ENCODE measurements at regions not wholly inside any gene's neighbourhood (a gene's known extent, or its start where the extent isn't known, plus 50 kb on each side); places are given as distances from the start of the nearest gene placed in this dataset.

DNA sequence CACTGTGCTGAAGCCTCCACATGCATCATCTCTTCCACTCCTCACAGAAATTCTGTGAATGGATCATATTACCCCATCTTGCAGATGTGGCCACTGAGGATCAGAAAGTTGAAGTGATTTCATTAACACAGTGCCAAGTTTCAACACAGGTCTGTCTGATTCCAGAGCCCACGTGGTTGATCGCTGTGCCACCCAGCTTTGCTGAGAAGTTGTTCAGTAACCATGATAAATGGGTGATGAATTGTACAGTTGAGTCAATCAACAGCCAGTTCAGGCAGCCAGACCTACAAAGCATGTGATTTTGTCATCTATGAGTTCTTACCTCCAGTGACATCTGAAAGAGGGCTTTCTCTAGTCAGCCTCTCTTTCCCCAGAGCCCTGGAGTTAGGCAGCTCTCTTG is 61.8 kb upstream of the GRHL3 start:
- H3K4me2 ChIP-seq (ENCODE audit: insufficient read depth in 1 of 2, low read depth in 2 of 2, low read length in 2 of 2): no peak overlapping the region
- no peaks in the 10 kb centered on the region for H3K9me3 ChIP-seq (ENCODE audit: insufficient read depth in 2 of 2, low read depth in 1 of 2, low read length in 1 of 2)
- no peaks in the 10 kb centered on the region for H3K23me2 ChIP-seq (ENCODE audit: low read depth, low read length)
- H3K36me3 ChIP-seq (ENCODE audit: control insufficient read depth in 2 of 4, insufficient read depth in 4 of 4, low read length in 3 of 4): no peaks in the 10 kb centered on the region
- ChIA-PET POLR2A (ENCODE audit: partially characterized antibody) (no interaction called here), CTCF (ENCODE audit: partially characterized antibody) (interaction anchor here (0.9 to 1.7 kb wide), 3 partner anchors 12 to 55 kb away, joined by 3 to 10 read pairs (median 3); no protein-coding TSS in a partner anchor)
- no peaks in the 10 kb centered on the region for H3K27me3 ChIP-seq (replicated peaks in 1 of 4; ENCODE audit: control insufficient read depth in 3 of 4, extremely low read depth in 1 of 4, insufficient read depth in 3 of 4, low read length in 3 of 4)
- no peak overlapping the region for H2BK15ac ChIP-seq (ENCODE audit: low read length)
- H3K9ac ChIP-seq (replicated peaks in 1 of 4; ENCODE audit: extremely low read depth in 1 of 4, low read depth in 3 of 4, low read length in 3 of 4): no peak overlapping the region
- H4K20me1 ChIP-seq (replicated peaks in 1 of 2; ENCODE audit: control insufficient read depth in 1 of 2, insufficient read depth in 2 of 2, low read length in 2 of 2): no peaks in the 10 kb centered on the region
- H4K8ac ChIP-seq (ENCODE audit: extremely low read depth, insufficient read depth, low read length): no peak overlapping the region
- H3K56ac ChIP-seq (replicated peaks; ENCODE audit: insufficient read length, low read depth, low read length): no peak overlapping the region
- no peak for FAIRE-seq
- no peak overlapping the region for H3K14ac ChIP-seq (ENCODE audit: insufficient read length)
- 60% methylated on average over 2 of the region's 2 CpGs; no CpG with 5 or more reads in 1 of the 2 experiments for WGBS, 2 experiments (ENCODE audit: extremely low coverage in 1 of 2, insufficient coverage in 1 of 2, insufficient read length in 1 of 2, insufficient replicate concordance in 2 of 2, low coverage in 1 of 2, low lambda C conversion rate in 2 of 2, missing lambda C conversion rate in 1 of 2)
- H2BK5ac ChIP-seq (ENCODE audit: low read depth, low read length): no peak overlapping the region
- H2AK5ac ChIP-seq (ENCODE audit: low read depth, low read length): no peak overlapping the region
- H3K4me1 ChIP-seq (replicated peaks in 1 of 4; ENCODE audit: control insufficient read depth in 3 of 4, insufficient read depth in 4 of 4, low read length in 3 of 4): no peaks in the 10 kb centered on the region; a peak in 1 of 7 replicates
- H3K27ac ChIP-seq (ENCODE audit: low read depth, low read length): no peak overlapping the region
- no peaks in the 10 kb centered on the region for H3K79me1 ChIP-seq (ENCODE audit: low read depth, low read length)
- H3K4me3 ChIP-seq (ENCODE audit: extremely low read depth in 1 of 4, insufficient read depth in 2 of 4, low read depth in 3 of 4, low read length in 4 of 4): no peak overlapping the region
- no peak overlapping the region for H2BK12ac ChIP-seq (ENCODE audit: low read depth, low read length)
- H3K79me2 ChIP-seq (ENCODE audit: control insufficient read depth in 1 of 2, insufficient read depth in 2 of 2, low read length in 2 of 2): no peaks in the 10 kb centered on the region
- no peak overlapping the region for H2BK20ac ChIP-seq (ENCODE audit: low read length)
- no peak overlapping the region for H3K18ac ChIP-seq (ENCODE audit: extremely low read depth, low read length)
- no peak overlapping the region for H2AFZ ChIP-seq (ENCODE audit: low read length)
- H3K4ac ChIP-seq (replicated peaks; ENCODE audit: insufficient read length, low read depth, low read length): no peak overlapping the region
- no peak for DNase-seq (ENCODE audit: low read depth in 1 of 2, low spot score in 2 of 2)
- no peak overlapping the region for H4K91ac ChIP-seq (replicated peaks; ENCODE audit: insufficient read length, low read length)
- H3K23ac ChIP-seq (ENCODE audit: insufficient read length): no peak overlapping the region
- no peak overlapping the region for H2BK120ac ChIP-seq (replicated peaks; ENCODE audit: low read depth, low read length)
- TF ChIP-seq BRCA1 (IDR thresholded peaks at IDR 0.05; ENCODE audit: low read depth, low read length): no peak
- no peak for TF ChIP-seq JUND (IDR thresholded peaks at IDR 0.05; ENCODE audit: low read length)
- no peak for TF ChIP-seq RNF2 (IDR thresholded peaks at IDR 0.05; ENCODE audit: borderline replicate concordance, low read depth, low read length, missing control alignments, poor library complexity, severe bottlenecking)
- no peak for TF ChIP-seq YY1 (IDR thresholded peaks at IDR 0.05; ENCODE audit: low read depth, low read length)
- no peak for TF ChIP-seq NRF1 (IDR thresholded peaks at IDR 0.05; ENCODE audit: low read depth, low read length)
- no peak overlapping the region for H4K5ac ChIP-seq (ENCODE audit: insufficient read length, low read depth, low read length)

All from H1 (cell line).